HS-5 (cell line): ENCODE measurements at regions not wholly inside any gene's neighbourhood (a gene's known extent, or its start where the extent isn't known, plus 50 kb on each side); places are given as distances from the start of the nearest gene placed in this dataset.
"Not testable (repeated sequence)": the region's sequence is repeated elsewhere in the genome, so short reads cannot be mapped to it uniquely, and the experiment has no call there.

Experiments
- DNase-seq: peaks from one replicate; pipeline ENCODE4 v3.0.0-alpha.2; 2012; ENCODE audit warnings: low read depth

GRCh38 chr11:116373104-116373944, 399.5 kb downstream of the BUD13 start:
- no peak for DNase-seq

- no peak for DNase-seq
Measured at GRCh38 chr11:116371146-116371545, 401.6 kb downstream of the BUD13 start.

- no peak for DNase-seq
Measured at GRCh38 chr11:116368784-116369183, 404.0 kb downstream of the BUD13 start.

GRCh38 chr11:116366980-116367645, 405.7 kb downstream of the BUD13 start:
- no peak for DNase-seq

- no peak for DNase-seq
Measured at GRCh38 chr11:116366451-116366850, 406.3 kb downstream of the BUD13 start.

GRCh38 chr11:116364925-116365324, 407.9 kb downstream of the BUD13 start:
- DNase-seq = not testable (repeated sequence)

GRCh38 chr11:116364348-116364747, 408.4 kb downstream of the BUD13 start:
- no peak for DNase-seq

- no peak for DNase-seq
Measured at GRCh38 chr11:116360221-116360941, 412.4 kb downstream of the BUD13 start.

GRCh38 chr11:116357784-116358544, 414.8 kb downstream of the BUD13 start:
- no peak for DNase-seq

- no peak for DNase-seq
Measured at GRCh38 chr11:116356451-116356850, 416.3 kb downstream of the BUD13 start.

- no peak for DNase-seq
Measured at GRCh38 chr11:116355104-116355503, 417.7 kb downstream of the BUD13 start.

GRCh38 chr11:116353589-116353988, 419.2 kb downstream of the BUD13 start:
- no peak for DNase-seq

GRCh38 chr11:116352881-116353280, 419.9 kb downstream of the BUD13 start:
- no peak for DNase-seq

GRCh38 chr11:116348226-116348625, 424.6 kb downstream of the BUD13 start:
- no peak for DNase-seq

GRCh38 chr11:116345575-116345974, 427.2 kb downstream of the BUD13 start:
- no peak for DNase-seq

- no peak for DNase-seq
Measured at GRCh38 chr11:116344601-116345000, 428.2 kb downstream of the BUD13 start.

- DNase-seq = no peak
Measured at GRCh38 chr11:116343270-116343669, 429.5 kb downstream of the BUD13 start.

GRCh38 chr11:116342148-116342547, 430.6 kb downstream of the BUD13 start:
- no peak for DNase-seq

- no peak for DNase-seq
Measured at GRCh38 chr11:116339306-116340098, 433.3 kb downstream of the BUD13 start.

GRCh38 chr11:116338500-116338899, 434.3 kb downstream of the BUD13 start:
- DNase-seq = not testable (repeated sequence)

- no peak for DNase-seq
Measured at GRCh38 chr11:116336540-116336939, 436.2 kb downstream of the BUD13 start.
